ENCODE measurements at regions not wholly inside any gene's neighbourhood (a gene's known extent, or its start where the extent isn't known, plus 50 kb on each side); places are given as distances from the start of the nearest gene placed in this dataset.

DNA sequence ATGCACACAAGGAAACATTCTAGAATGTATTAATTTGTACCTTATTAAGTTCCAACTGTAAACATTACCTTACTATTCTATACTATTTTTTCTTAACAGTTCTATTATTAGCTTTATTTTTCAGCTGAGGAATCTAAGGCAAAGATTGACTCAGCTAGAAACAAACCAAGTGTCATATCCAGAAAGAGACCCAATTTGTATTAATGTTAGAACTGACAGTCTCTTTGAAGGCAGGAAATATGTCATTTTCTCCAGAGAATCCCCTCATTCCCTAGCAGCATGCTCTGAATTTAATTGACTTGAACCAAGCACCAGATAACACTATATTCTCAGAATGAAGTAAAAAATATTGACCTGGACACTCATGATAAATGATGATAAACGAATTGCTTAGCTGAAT, 81.4 kb upstream of the PLPPR5 start:
- TF ChIP-seq, protein P1, sequence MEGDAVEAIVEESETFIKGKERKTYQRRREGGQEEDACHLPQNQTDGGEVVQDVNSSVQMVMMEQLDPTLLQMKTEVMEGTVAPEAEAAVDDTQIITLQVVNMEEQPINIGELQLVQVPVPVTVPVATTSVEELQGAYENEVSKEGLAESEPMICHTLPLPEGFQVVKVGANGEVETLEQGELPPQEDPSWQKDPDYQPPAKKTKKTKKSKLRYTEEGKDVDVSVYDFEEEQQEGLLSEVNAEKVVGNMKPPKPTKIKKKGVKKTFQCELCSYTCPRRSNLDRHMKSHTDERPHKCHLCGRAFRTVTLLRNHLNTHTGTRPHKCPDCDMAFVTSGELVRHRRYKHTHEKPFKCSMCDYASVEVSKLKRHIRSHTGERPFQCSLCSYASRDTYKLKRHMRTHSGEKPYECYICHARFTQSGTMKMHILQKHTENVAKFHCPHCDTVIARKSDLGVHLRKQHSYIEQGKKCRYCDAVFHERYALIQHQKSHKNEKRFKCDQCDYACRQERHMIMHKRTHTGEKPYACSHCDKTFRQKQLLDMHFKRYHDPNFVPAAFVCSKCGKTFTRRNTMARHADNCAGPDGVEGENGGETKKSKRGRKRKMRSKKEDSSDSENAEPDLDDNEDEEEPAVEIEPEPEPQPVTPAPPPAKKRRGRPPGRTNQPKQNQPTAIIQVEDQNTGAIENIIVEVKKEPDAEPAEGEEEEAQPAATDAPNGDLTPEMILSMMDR (IDR thresholded peaks at IDR 0.05; ENCODE audit: partially characterized antibody, unreplicated experiment) = no peak
- Mint-ChIP-seq H3K27ac (ENCODE audit: unreplicated experiment) (no peak overlapping the region), H3K4me3 (ENCODE audit: unreplicated experiment) (no peak overlapping the region), H3K4me1 (ENCODE audit: low read depth, unreplicated experiment) (no peaks in the 10 kb centered on the region), H3K27me3 (ENCODE audit: unreplicated experiment) (no peaks in the 10 kb centered on the region), H3K9me3 (ENCODE audit: unreplicated experiment) (peaks cover 3% of the 10 kb centered on the region), H3K36me3 (ENCODE audit: unreplicated experiment) (peaks cover 5% of the 10 kb centered on the region)
- DNase-seq = no peak

DNA sequence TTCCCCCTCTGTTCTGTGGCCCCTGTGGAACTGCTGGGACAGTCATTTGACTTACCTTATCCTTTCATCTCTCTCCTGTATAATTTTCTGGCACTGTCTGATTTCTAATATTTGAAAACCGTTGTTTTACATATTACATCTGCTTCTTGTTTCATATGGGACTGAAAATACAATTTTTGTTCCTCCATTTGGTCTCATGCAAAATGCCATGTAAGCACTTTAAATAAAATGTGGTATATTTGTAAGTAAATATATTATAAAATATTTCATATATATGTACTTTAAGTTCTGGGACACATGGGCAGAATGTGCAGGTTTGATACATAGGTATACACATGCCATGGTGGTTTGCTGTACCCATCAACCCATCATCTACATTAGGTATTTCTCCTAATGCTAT, 93.9 kb upstream of the PLPPR5 start:
- Mint-ChIP-seq H3K36me3 (ENCODE audit: unreplicated experiment) (peaks cover 4% of the 10 kb centered on the region), H3K27me3 (ENCODE audit: unreplicated experiment) (peaks cover 1% of the 10 kb centered on the region), H3K4me3 (ENCODE audit: unreplicated experiment) (no peak overlapping the region), H3K9me3 (ENCODE audit: unreplicated experiment) (peaks cover 2% of the 10 kb centered on the region), H3K4me1 (ENCODE audit: low read depth, unreplicated experiment) (no peaks in the 10 kb centered on the region), H3K27ac (ENCODE audit: unreplicated experiment) (no peak overlapping the region)
- DNase-seq = no peak
- TF ChIP-seq, protein P1 (IDR thresholded peaks at IDR 0.05; ENCODE audit: partially characterized antibody, unreplicated experiment) = no peak

DNA sequence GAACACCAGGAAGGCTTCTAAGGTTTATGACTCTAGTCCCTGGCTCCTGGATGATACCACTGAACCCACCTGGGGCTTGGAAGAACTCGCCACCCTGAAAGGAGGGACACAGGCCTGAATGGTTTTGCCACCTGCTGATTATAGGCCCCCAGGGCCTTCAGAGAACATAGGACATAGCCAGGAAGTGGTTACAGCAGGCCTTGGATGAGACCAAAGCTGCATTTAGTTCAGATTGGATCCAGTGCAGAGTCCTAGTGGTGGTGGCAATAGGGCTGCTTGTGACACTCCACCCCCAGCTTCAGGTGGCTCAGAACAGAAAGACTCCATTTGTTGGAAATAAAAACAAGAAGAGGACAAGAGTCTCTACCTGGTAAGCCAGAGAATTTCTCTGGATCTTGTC, 101.6 kb upstream of the PLPPR5 start:
- no peak overlapping the region for H3K4me3 Mint-ChIP-seq (ENCODE audit: unreplicated experiment)
- H3K4me1 Mint-ChIP-seq (ENCODE audit: low read depth, unreplicated experiment) = no peaks in the 10 kb centered on the region
- no peaks in the 10 kb centered on the region for H3K36me3 Mint-ChIP-seq (ENCODE audit: unreplicated experiment)
- no peak overlapping the region for H3K27ac Mint-ChIP-seq (ENCODE audit: unreplicated experiment)
- TF ChIP-seq, protein P1 (IDR thresholded peaks at IDR 0.05; ENCODE audit: partially characterized antibody, unreplicated experiment) = no peak
- H3K9me3 Mint-ChIP-seq (ENCODE audit: unreplicated experiment) = no peaks in the 10 kb centered on the region
- DNase-seq = no peak
- H3K27me3 Mint-ChIP-seq (ENCODE audit: unreplicated experiment) = no peaks in the 10 kb centered on the region

DNA sequence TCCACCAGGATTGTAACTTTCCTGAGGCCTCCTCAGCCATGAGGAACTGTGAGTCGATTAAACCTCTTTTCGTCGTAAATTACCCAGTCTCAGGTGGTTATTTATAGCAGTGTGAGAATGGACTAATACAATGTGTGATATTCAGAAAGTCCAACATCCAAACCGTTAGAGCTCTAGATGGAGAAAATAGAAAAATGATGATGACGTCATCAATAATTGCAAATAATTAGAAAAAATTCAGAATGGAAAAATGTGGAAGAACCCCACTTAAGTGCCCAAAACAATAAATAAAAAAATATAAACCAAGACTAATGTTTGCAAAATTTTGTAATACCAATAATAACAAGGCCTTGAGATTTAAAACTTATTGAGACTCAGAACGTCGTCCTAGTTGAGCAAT, 103.0 kb upstream of the PLPPR5 start:
- H3K9me3 Mint-ChIP-seq (ENCODE audit: unreplicated experiment) = no peaks in the 10 kb centered on the region
- H3K27me3 Mint-ChIP-seq (ENCODE audit: unreplicated experiment) = no peaks in the 10 kb centered on the region
- TF ChIP-seq, protein P1 (IDR thresholded peaks at IDR 0.05; ENCODE audit: partially characterized antibody, unreplicated experiment) = no peak
- H3K4me1 Mint-ChIP-seq (ENCODE audit: low read depth, unreplicated experiment) = no peaks in the 10 kb centered on the region
- H3K27ac Mint-ChIP-seq (ENCODE audit: unreplicated experiment) = no peak overlapping the region
- no peak for DNase-seq
- no peaks in the 10 kb centered on the region for H3K36me3 Mint-ChIP-seq (ENCODE audit: unreplicated experiment)
- no peak overlapping the region for H3K4me3 Mint-ChIP-seq (ENCODE audit: unreplicated experiment)

DNA sequence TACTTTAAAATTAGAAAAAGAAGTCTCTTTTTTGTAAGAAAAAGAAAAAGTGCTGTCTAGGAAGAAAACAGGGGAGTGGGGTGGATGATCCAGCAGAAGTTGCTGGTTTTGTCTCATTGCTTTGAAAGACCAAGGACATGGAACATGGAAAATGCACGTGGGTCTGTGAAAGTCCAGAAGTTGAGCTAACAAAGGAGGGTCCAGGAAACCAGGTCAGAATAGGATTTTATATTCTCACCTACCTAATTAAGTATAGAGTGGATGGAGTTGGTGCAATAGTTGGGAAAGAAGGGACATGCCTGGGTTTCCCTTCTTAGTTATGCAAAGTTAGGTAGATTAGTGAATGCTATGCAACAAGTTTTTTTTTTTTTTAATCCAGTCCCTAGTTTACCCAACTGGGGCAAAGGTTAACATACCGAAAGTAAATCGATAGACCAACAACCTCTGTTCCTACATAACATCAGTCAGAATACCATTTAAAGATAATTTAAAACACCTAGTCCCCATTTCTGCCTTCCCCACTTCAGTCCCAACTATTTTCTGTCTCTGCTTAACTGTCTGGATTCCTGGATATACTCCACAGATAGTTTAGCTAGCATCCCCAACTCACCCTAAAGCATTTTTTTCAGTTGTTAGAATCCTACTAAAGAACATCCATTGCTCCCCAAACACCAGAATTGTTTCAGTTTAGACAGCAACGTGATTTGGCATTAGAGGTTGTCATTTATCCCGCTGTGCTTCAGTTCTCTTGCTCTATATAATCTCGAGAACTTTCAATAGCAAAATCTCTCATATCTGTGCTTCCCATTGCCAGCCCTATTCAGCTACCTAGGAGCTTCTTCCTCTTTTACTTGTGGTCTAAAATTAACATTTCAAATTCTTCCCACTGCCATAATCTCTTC, 105.7 kb upstream of the PLPPR5 start:
- TF ChIP-seq, protein P1 (IDR thresholded peaks at IDR 0.05; ENCODE audit: partially characterized antibody, unreplicated experiment) = no peak
- no peak for DNase-seq
- no peaks in the 10 kb centered on the region for H3K36me3 Mint-ChIP-seq (ENCODE audit: unreplicated experiment)
- no peaks in the 10 kb centered on the region for H3K27me3 Mint-ChIP-seq (ENCODE audit: unreplicated experiment)
- no peak overlapping the region for H3K27ac Mint-ChIP-seq (ENCODE audit: unreplicated experiment)
- H3K4me3 Mint-ChIP-seq (ENCODE audit: unreplicated experiment) = no peak overlapping the region
- H3K4me1 Mint-ChIP-seq (ENCODE audit: low read depth, unreplicated experiment) = no peaks in the 10 kb centered on the region
- no peaks in the 10 kb centered on the region for H3K9me3 Mint-ChIP-seq (ENCODE audit: unreplicated experiment)
